Kasumi-1 (cell line): ENCODE measurements at regions not wholly inside any gene's neighbourhood (a gene's known extent, or its start where the extent isn't known, plus 50 kb on each side); places are given as distances from the start of the nearest gene placed in this dataset.
"Not testable (repeated sequence)": the region's sequence is repeated elsewhere in the genome, so short reads cannot be mapped to it uniquely, and the experiment has no call there.

Experiments
- DNase-seq, 2 experiments: peaks; one replicate each; lab custom pipeline; 2025; lab: John Stamatoyannopoulos, UW

- no peak for DNase-seq
Measured at GRCh38 chr11:114942207-114942606, 263.9 kb downstream of the NXPE2 start.

- DNase-seq, result no peak
Measured at GRCh38 chr11:114949614-114950351, 271.5 kb downstream of the NXPE2 start.

- no peak for DNase-seq
Measured at GRCh38 chr11:114953039-114953438, 274.7 kb downstream of the NXPE2 start.

GRCh38 chr11:114955923-114956322 lies 277.6 kb downstream of the NXPE2 start:
- no peak for DNase-seq

GRCh38 chr11:114956566-114956965 lies 278.2 kb downstream of the NXPE2 start:
- no peak for DNase-seq

GRCh38 chr11:114959953-114960505 lies 281.7 kb downstream of the NXPE2 start:
- DNase-seq, result no peak

- DNase-seq, result not testable (repeated sequence)
Measured at GRCh38 chr11:114960819-114961218, 282.5 kb downstream of the NXPE2 start.

- no peak for DNase-seq
Measured at GRCh38 chr11:114964676-114965214, 286.4 kb downstream of the NXPE2 start.

GRCh38 chr11:114970927-114971645 lies 292.8 kb downstream of the NXPE2 start:
- DNase-seq, result no peak

- DNase-seq, result no peak
Measured at GRCh38 chr11:114972105-114972504, 293.8 kb downstream of the NXPE2 start.

GRCh38 chr11:114977651-114978050 lies 299.3 kb downstream of the NXPE2 start:
- no peak for DNase-seq

- DNase-seq, result no peak
Measured at GRCh38 chr11:114982141-114982540, 303.8 kb downstream of the NXPE2 start.

- no peak for DNase-seq
Measured at GRCh38 chr11:114984611-114985163, 306.4 kb downstream of the NXPE2 start.

- DNase-seq, result no peak
Measured at GRCh38 chr11:114986365-114986764, 308.0 kb downstream of the NXPE2 start.

GRCh38 chr11:114987186-114987760 lies 308.9 kb downstream of the NXPE2 start:
- no peak for DNase-seq

GRCh38 chr11:114988644-114989043 lies 310.3 kb downstream of the NXPE2 start:
- DNase-seq, result no peak

GRCh38 chr11:114989536-114989935 lies 311.2 kb downstream of the NXPE2 start:
- DNase-seq, result no peak

GRCh38 chr11:115005663-115006062 lies 327.3 kb downstream of the NXPE2 start:
- no peak for DNase-seq

- DNase-seq, result no peak
Measured at GRCh38 chr11:115007851-115008250, 329.5 kb downstream of the NXPE2 start.

GRCh38 chr11:115008799-115009198 lies 330.5 kb downstream of the NXPE2 start:
- no peak for DNase-seq

GRCh38 chr11:115017529-115017928 lies 339.2 kb downstream of the NXPE2 start:
- DNase-seq, result no peak

GRCh38 chr11:115030166-115030565 lies 351.8 kb downstream of the NXPE2 start:
- no peak for DNase-seq
